ENCODE measurements at regions not wholly inside any gene's neighbourhood (a gene's known extent, or its start where the extent isn't known, plus 50 kb on each side); places are given as distances from the start of the nearest gene placed in this dataset.
"Not testable (repeated sequence)": the region's sequence is repeated elsewhere in the genome, so short reads cannot be mapped to it uniquely, and the experiment has no call there.

- no peaks in the 10 kb centered on the region for H3K36me3 ChIP-seq
- TF ChIP-seq CTCF (IDR thresholded peaks at IDR 0.05) = no peak
- intact Hi-C loops (cut with DNase I; ENCODE audit: low total_unique reads) = no loop called here
- H3K27me3 ChIP-seq = no peaks in the 10 kb centered on the region
- H3K9me3 ChIP-seq = no peaks in the 10 kb centered on the region
- no peak for DNase-seq
- H3K4me3 ChIP-seq = no peak overlapping the region
- H3K4me1 ChIP-seq = no peaks in the 10 kb centered on the region
- H3K27ac ChIP-seq = no peak overlapping the region
These were observed 90.8 kb upstream of the TMEM132D start for GRCh38 chr12:129994634-129995033.

- no peaks in the 10 kb centered on the region for H3K4me1 ChIP-seq
- H3K36me3 ChIP-seq = no peaks in the 10 kb centered on the region
- no peaks in the 10 kb centered on the region for H3K9me3 ChIP-seq
- no peak for TF ChIP-seq CTCF (IDR thresholded peaks at IDR 0.05)
- H3K27me3 ChIP-seq = no peaks in the 10 kb centered on the region
- no peak overlapping the region for H3K27ac ChIP-seq
- no peak overlapping the region for H3K4me3 ChIP-seq
- intact Hi-C loops (cut with DNase I; ENCODE audit: low total_unique reads) = no loop called here
- DNase-seq = no peak
These were observed 93.4 kb upstream of the TMEM132D start for GRCh38 chr12:129997239-129997638.

GRCh38 chr12:130004310-130004877 lies 100.6 kb upstream of the TMEM132D start:
- DNase-seq; H3K27ac ChIP-seq; intact Hi-C loops (cut with DNase I; ENCODE audit: low total_unique reads); H3K27me3 ChIP-seq; H3K4me1 ChIP-seq; H3K4me3 ChIP-seq; H3K9me3 ChIP-seq; H3K36me3 ChIP-seq: not testable (repeated sequence)

GRCh38 chr12:130007771-130008170 lies 103.9 kb upstream of the TMEM132D start:
- intact Hi-C loops (cut with DNase I; ENCODE audit: low total_unique reads) = no loop called here
- no peak for TF ChIP-seq CTCF (IDR thresholded peaks at IDR 0.05)
- Histone ChIP-seq H3K27ac (no peak overlapping the region), H3K4me1 (no peaks in the 10 kb centered on the region), H3K9me3 (no peaks in the 10 kb centered on the region), H3K4me3 (no peak overlapping the region), H3K27me3 (peaks cover 0 to 10% of the 10 kb centered on the region in 2 donors), H3K36me3 (no peaks in the 10 kb centered on the region)
- no peak for DNase-seq

GRCh38 chr12:130008241-130008640 lies 104.4 kb upstream of the TMEM132D start:
- intact Hi-C loops (cut with DNase I; ENCODE audit: low total_unique reads) = no loop called here
- H3K27me3 ChIP-seq = peaks cover 0 to 13% of the 10 kb centered on the region in 2 donors
- no peak for TF ChIP-seq CTCF (IDR thresholded peaks at IDR 0.05)
- H3K9me3 ChIP-seq = no peaks in the 10 kb centered on the region
- H3K4me3 ChIP-seq = no peak overlapping the region
- H3K4me1 ChIP-seq = no peaks in the 10 kb centered on the region
- H3K36me3 ChIP-seq = no peaks in the 10 kb centered on the region
- no peak overlapping the region for H3K27ac ChIP-seq
- no peak for DNase-seq

GRCh38 chr12:130009961-130010360 lies 106.1 kb upstream of the TMEM132D start:
- TF ChIP-seq CTCF (IDR thresholded peaks at IDR 0.05) = no peak
- no peak overlapping the region for H3K4me3 ChIP-seq
- H3K27me3 ChIP-seq = peaks cover 0 to 24% of the 10 kb centered on the region in 2 donors
- no peak overlapping the region for H3K27ac ChIP-seq
- intact Hi-C loops (cut with DNase I; ENCODE audit: low total_unique reads) = no loop called here
- H3K4me1 ChIP-seq = no peaks in the 10 kb centered on the region
- DNase-seq = no peak
- H3K36me3 ChIP-seq = no peaks in the 10 kb centered on the region
- no peaks in the 10 kb centered on the region for H3K9me3 ChIP-seq

All from tibial artery (tissue), 4 donors.